RWPE2 (cell line): ENCODE measurements at regions not wholly inside any gene's neighbourhood (a gene's known extent, or its start where the extent isn't known, plus 50 kb on each side); places are given as distances from the start of the nearest gene placed in this dataset.

Experiments
- ATAC-seq: fragments of 200-7000 bp; cut with Tn5 transposase; 3 replicates; pipeline ENCODE4 v1.9.1; 2021; ENCODE audit warnings: low read depth
- DNase-seq: peaks from one replicate; pipeline ENCODE4 v3.0.0-alpha.2; 2020; ENCODE audit warnings: low spot score
- H3K27ac ChIP-seq: fragments of 450-650 bp; 2 replicates; pipeline ENCODE4 v1.5.1; 2017; ENCODE audit warnings: mild to moderate bottlenecking; ENCODE audit not compliant: poor library complexity, severe bottlenecking
- H3K27me3 ChIP-seq: fragments of 250-450 bp; sonication (Bioruptor Pico); 2 replicates; pipeline ENCODE4 v1.5.1; 2021; ENCODE audit warnings: mild to moderate bottlenecking, moderate library complexity; ENCODE audit not compliant: insufficient read depth, poor library complexity, severe bottlenecking
- H3K36me3 ChIP-seq: fragments of 250-450 bp; sonication (Bioruptor Pico); 2 replicates; pipeline ENCODE4 v1.5.1; 2020; ENCODE audit warnings: low read depth, mild to moderate bottlenecking, moderate library complexity
- H3K4me1 ChIP-seq: fragments of 250-450 bp; sonication (Bioruptor Pico); 2 replicates; pipeline ENCODE4 v1.5.1; 2021; ENCODE audit warnings: mild to moderate bottlenecking, moderate library complexity; ENCODE audit not compliant: insufficient read depth, poor library complexity, severe bottlenecking
- H3K4me3 ChIP-seq: fragments of 250-450 bp; sonication (Bioruptor Pico); 2 replicates; pipeline ENCODE4 v1.5.1; 2021; ENCODE audit warnings: mild to moderate bottlenecking, moderate library complexity; ENCODE audit not compliant: severe bottlenecking
- H3K9me3 ChIP-seq: fragments of 250-450 bp; sonication (Bioruptor Pico); 2 replicates; pipeline ENCODE4 v1.5.1; 2021; ENCODE audit warnings: mild to moderate bottlenecking, moderate library complexity; ENCODE audit not compliant: severe bottlenecking
- CTCF ChIP-seq: fragments of 450-650 bp; IDR thresholded peaks from one replicate; pipeline ENCODE4 v1.5.1; 2017; ENCODE audit warnings: mild to moderate bottlenecking, moderate library complexity; ENCODE audit not compliant: poor library complexity, severe bottlenecking

- H3K4me1 ChIP-seq = no peaks in the 10 kb centered on the region
- H3K27me3 ChIP-seq = no peaks in the 10 kb centered on the region
- ATAC-seq = no peak
- no peak for DNase-seq
- H3K27ac ChIP-seq = no peak overlapping the region
- H3K4me3 ChIP-seq = no peak overlapping the region
- no peak for TF ChIP-seq CTCF
- H3K9me3 ChIP-seq = no peaks in the 10 kb centered on the region
- H3K36me3 ChIP-seq = no peaks in the 10 kb centered on the region
Observed at GRCh38 chr6:93040375-93040774, 379.0 kb downstream of the EPHA7 start.

- Histone ChIP-seq H3K9me3 (no peaks in the 10 kb centered on the region), H3K4me1 (no peaks in the 10 kb centered on the region), H3K27ac (no peak overlapping the region), H3K4me3 (no peak overlapping the region), H3K27me3 (no peaks in the 10 kb centered on the region), H3K36me3 (no peaks in the 10 kb centered on the region)
- DNase-seq = no peak
- TF ChIP-seq CTCF = no peak
- ATAC-seq = no peak
Observed at GRCh38 chr6:93036835-93037234, 382.5 kb downstream of the EPHA7 start.

- ATAC-seq = no peak
- no peak for TF ChIP-seq CTCF
- no peak overlapping the region for H3K4me3 ChIP-seq
- H3K27me3 ChIP-seq = no peaks in the 10 kb centered on the region
- no peak overlapping the region for H3K27ac ChIP-seq
- H3K36me3 ChIP-seq = no peaks in the 10 kb centered on the region
- H3K9me3 ChIP-seq = no peaks in the 10 kb centered on the region
- DNase-seq = no peak
- H3K4me1 ChIP-seq = no peaks in the 10 kb centered on the region
Observed at GRCh38 chr6:93035756-93036155, 383.6 kb downstream of the EPHA7 start.

GRCh38 chr6:93021235-93021915, 398.0 kb downstream of the EPHA7 start:
- H3K4me3 ChIP-seq = no peak overlapping the region
- no peak overlapping the region for H3K27ac ChIP-seq
- H3K27me3 ChIP-seq = no peaks in the 10 kb centered on the region
- no peaks in the 10 kb centered on the region for H3K36me3 ChIP-seq
- H3K4me1 ChIP-seq = no peaks in the 10 kb centered on the region
- DNase-seq (no peak), ATAC-seq (no peak)
- H3K9me3 ChIP-seq = no peaks in the 10 kb centered on the region
- no peak for TF ChIP-seq CTCF

GRCh38 chr6:93017626-93018025, 401.7 kb downstream of the EPHA7 start:
- Histone ChIP-seq H3K4me1 (no peaks in the 10 kb centered on the region), H3K9me3 (no peaks in the 10 kb centered on the region), H3K27me3 (no peaks in the 10 kb centered on the region), H3K4me3 (no peak overlapping the region), H3K36me3 (no peaks in the 10 kb centered on the region), H3K27ac (no peak overlapping the region)
- no peak for DNase-seq
- TF ChIP-seq CTCF = no peak
- ATAC-seq = no peak
